ENCODE measurements at regions not wholly inside any gene's neighbourhood (a gene's known extent, or its start where the extent isn't known, plus 50 kb on each side); places are given as distances from the start of the nearest gene placed in this dataset.

DNA sequence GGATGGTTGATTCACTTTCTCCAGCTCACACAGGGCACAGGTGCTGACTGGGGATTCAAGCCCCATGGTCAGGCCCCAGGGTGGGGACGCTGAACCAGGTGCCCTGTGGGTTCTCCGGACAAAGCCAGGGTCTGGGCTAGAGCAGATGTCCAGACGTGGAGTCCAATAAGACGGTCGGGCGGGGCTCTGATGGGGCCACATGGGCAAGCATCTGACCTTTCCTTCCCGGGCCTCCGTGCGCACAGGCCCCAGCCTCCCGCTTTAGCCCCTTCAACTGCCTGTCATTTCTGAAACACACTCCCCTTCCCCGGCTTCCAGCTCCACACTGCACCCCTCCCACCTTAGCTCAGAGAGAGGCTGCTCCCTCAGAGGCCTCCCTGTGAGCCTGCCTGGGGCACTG lies 153.0 kb upstream of the PPP2R2D start:
- TF ChIP-seq, protein P1, sequence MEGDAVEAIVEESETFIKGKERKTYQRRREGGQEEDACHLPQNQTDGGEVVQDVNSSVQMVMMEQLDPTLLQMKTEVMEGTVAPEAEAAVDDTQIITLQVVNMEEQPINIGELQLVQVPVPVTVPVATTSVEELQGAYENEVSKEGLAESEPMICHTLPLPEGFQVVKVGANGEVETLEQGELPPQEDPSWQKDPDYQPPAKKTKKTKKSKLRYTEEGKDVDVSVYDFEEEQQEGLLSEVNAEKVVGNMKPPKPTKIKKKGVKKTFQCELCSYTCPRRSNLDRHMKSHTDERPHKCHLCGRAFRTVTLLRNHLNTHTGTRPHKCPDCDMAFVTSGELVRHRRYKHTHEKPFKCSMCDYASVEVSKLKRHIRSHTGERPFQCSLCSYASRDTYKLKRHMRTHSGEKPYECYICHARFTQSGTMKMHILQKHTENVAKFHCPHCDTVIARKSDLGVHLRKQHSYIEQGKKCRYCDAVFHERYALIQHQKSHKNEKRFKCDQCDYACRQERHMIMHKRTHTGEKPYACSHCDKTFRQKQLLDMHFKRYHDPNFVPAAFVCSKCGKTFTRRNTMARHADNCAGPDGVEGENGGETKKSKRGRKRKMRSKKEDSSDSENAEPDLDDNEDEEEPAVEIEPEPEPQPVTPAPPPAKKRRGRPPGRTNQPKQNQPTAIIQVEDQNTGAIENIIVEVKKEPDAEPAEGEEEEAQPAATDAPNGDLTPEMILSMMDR (IDR thresholded peaks at IDR 0.05): no peak
- no peak for TF ChIP-seq POLR2A (IDR thresholded peaks at IDR 0.05)
